Stimulated activated naive B cell treated with anti-CD40 and anti-IgM and Interleukin-4, amounts not matched to agents 10 μg/mL and 1 μg/mL and 100 μg/mL, for 72 hours (primary cell): ENCODE measurements at regions not wholly inside any gene's neighbourhood (a gene's known extent, or its start where the extent isn't known, plus 50 kb on each side); places are given as distances from the start of the nearest gene placed in this dataset.
"Not testable (repeated sequence)": the region's sequence is repeated elsewhere in the genome, so short reads cannot be mapped to it uniquely, and the experiment has no call there.

ENCODE experiments used
- ATAC-seq, 2 donors: fragments of 150-1000 bp; cut with Tn5 transposase; replicated peaks; 2 replicates each; pipeline ENCODE4 v1.10.0; 2021; ENCODE audit warnings: moderate library complexity in 1 of 2
- DNase-seq: peaks from one replicate; pipeline ENCODE4 v3.0.0; 2021
- H3K27ac Mint-ChIP-seq: one replicate; pipeline ENCODE4 v1.8.0; 2022; ENCODE audit warnings: mild to moderate bottlenecking, mixed read lengths
- H3K27me3 Mint-ChIP-seq, 2 donors: one replicate each; pipeline ENCODE4 v1.8.0; 2022; ENCODE audit warnings: mixed read lengths in 2 of 2
- H3K36me3 Mint-ChIP-seq, 2 donors: one replicate each; pipeline ENCODE4 v1.8.0; 2022; ENCODE audit warnings: mixed read lengths in 2 of 2, mild to moderate bottlenecking in 1 of 2
- H3K4me1 Mint-ChIP-seq, 2 donors: one replicate each; pipeline ENCODE4 v1.8.0; 2022; ENCODE audit warnings: mixed read lengths in 2 of 2, mild to moderate bottlenecking in 1 of 2
- H3K4me3 Mint-ChIP-seq, 2 donors: one replicate each; pipeline ENCODE4 v1.8.0; 2022; ENCODE audit warnings: mild to moderate bottlenecking in 2 of 2, mixed read lengths in 2 of 2, moderate library complexity in 1 of 2
- H3K9me3 Mint-ChIP-seq, 2 donors: one replicate each; pipeline ENCODE4 v1.8.0; 2022; ENCODE audit warnings: mixed read lengths in 2 of 2, mild to moderate bottlenecking in 1 of 2

GRCh38 chr3:81853431-81853830 is 92.0 kb upstream of the GBE1 start:
- no peaks in the 10 kb centered on the region for H3K4me1 Mint-ChIP-seq
- no peak overlapping the region for H3K4me3 Mint-ChIP-seq
- no peaks in the 10 kb centered on the region for H3K27me3 Mint-ChIP-seq
- H3K36me3 Mint-ChIP-seq, result no peaks in the 10 kb centered on the region
- ATAC-seq (no peak), DNase-seq (no peak)
- no peaks in the 10 kb centered on the region for H3K9me3 Mint-ChIP-seq
- no peak overlapping the region for H3K27ac Mint-ChIP-seq

- Mint-ChIP-seq H3K4me3 (no peak overlapping the region), H3K27ac (no peak overlapping the region), H3K27me3 (no peaks in the 10 kb centered on the region), H3K9me3 (no peaks in the 10 kb centered on the region), H3K4me1 (no peaks in the 10 kb centered on the region), H3K36me3 (no peaks in the 10 kb centered on the region)
- ATAC-seq, result no peak
- DNase-seq, result no peak
Observed at GRCh38 chr3:81851176-81851575, 89.7 kb upstream of the GBE1 start.

- Mint-ChIP-seq H3K4me1 (no peaks in the 10 kb centered on the region), H3K4me3 (no peak overlapping the region), H3K36me3 (no peaks in the 10 kb centered on the region), H3K27ac (no peak overlapping the region), H3K27me3 (no peaks in the 10 kb centered on the region), H3K9me3 (no peaks in the 10 kb centered on the region)
- no peak for ATAC-seq
- no peak for DNase-seq
Observed at GRCh38 chr3:81846988-81847387, 85.5 kb upstream of the GBE1 start.

- Mint-ChIP-seq H3K4me1 (peaks cover 9 to 18% of the 10 kb centered on the region in 2 donors), H3K36me3 (no peaks in the 10 kb centered on the region), H3K27me3 (no peaks in the 10 kb centered on the region), H3K27ac (no peak overlapping the region), H3K9me3 (no peaks in the 10 kb centered on the region), H3K4me3 (no peak overlapping the region)
- no peak for ATAC-seq
- DNase-seq, result no peak
Observed at GRCh38 chr3:81841540-81841939, 80.1 kb upstream of the GBE1 start.

GRCh38 chr3:81839504-81840094 is 78.2 kb upstream of the GBE1 start:
- no peaks in the 10 kb centered on the region for H3K27me3 Mint-ChIP-seq
- no peak overlapping the region for H3K27ac Mint-ChIP-seq
- no peaks in the 10 kb centered on the region for H3K9me3 Mint-ChIP-seq
- H3K4me3 Mint-ChIP-seq, result no peak overlapping the region
- H3K4me1 Mint-ChIP-seq, result peaks cover 9 to 18% of the 10 kb centered on the region in 2 donors
- DNase-seq (no peak), ATAC-seq (no peak)
- no peaks in the 10 kb centered on the region for H3K36me3 Mint-ChIP-seq

GRCh38 chr3:81838457-81838856 is 77.0 kb upstream of the GBE1 start:
- Mint-ChIP-seq H3K27ac (no peak overlapping the region), H3K4me1 (peaks cover 9 to 18% of the 10 kb centered on the region in 2 donors), H3K27me3 (no peaks in the 10 kb centered on the region), H3K4me3 (no peak overlapping the region), H3K9me3 (no peaks in the 10 kb centered on the region), H3K36me3 (no peaks in the 10 kb centered on the region)
- ATAC-seq, result peak; percentile 52 to 53
- no peak for DNase-seq

- no peaks in the 10 kb centered on the region for H3K36me3 Mint-ChIP-seq
- no peak for DNase-seq
- no peak for ATAC-seq
- peaks cover 9 to 18% of the 10 kb centered on the region in 2 donors for H3K4me1 Mint-ChIP-seq
- no peak overlapping the region for H3K27ac Mint-ChIP-seq
- H3K4me3 Mint-ChIP-seq, result no peak overlapping the region
- H3K27me3 Mint-ChIP-seq, result no peaks in the 10 kb centered on the region
- H3K9me3 Mint-ChIP-seq, result no peaks in the 10 kb centered on the region
Observed at GRCh38 chr3:81837071-81837593, 75.7 kb upstream of the GBE1 start.

- H3K9me3 Mint-ChIP-seq, result no peaks in the 10 kb centered on the region
- DNase-seq (no peak), ATAC-seq (no peak)
- no peak overlapping the region for H3K27ac Mint-ChIP-seq
- H3K36me3 Mint-ChIP-seq, result no peaks in the 10 kb centered on the region
- no peaks in the 10 kb centered on the region for H3K27me3 Mint-ChIP-seq
- no peak overlapping the region for H3K4me3 Mint-ChIP-seq
- H3K4me1 Mint-ChIP-seq, result no peaks in the 10 kb centered on the region
Observed at GRCh38 chr3:81829937-81830336, 68.5 kb upstream of the GBE1 start.

GRCh38 chr3:81829272-81829671 is 67.8 kb upstream of the GBE1 start:
- not testable (repeated sequence) for H3K27ac Mint-ChIP-seq, H3K9me3 Mint-ChIP-seq, H3K36me3 Mint-ChIP-seq, H3K4me1 Mint-ChIP-seq, H3K27me3 Mint-ChIP-seq, DNase-seq, ATAC-seq, H3K4me3 Mint-ChIP-seq

GRCh38 chr3:81823882-81824395 is 62.5 kb upstream of the GBE1 start:
- H3K4me1 Mint-ChIP-seq, result peaks cover 3 to 7% of the 10 kb centered on the region in 2 donors
- H3K36me3 Mint-ChIP-seq, result no peaks in the 10 kb centered on the region
- DNase-seq (no peak), ATAC-seq (peak; percentile 99 to 100)
- no peaks in the 10 kb centered on the region for H3K27me3 Mint-ChIP-seq
- no peak overlapping the region for H3K4me3 Mint-ChIP-seq
- peaks cover 5 to 9% of the 10 kb centered on the region in 2 donors for H3K9me3 Mint-ChIP-seq
- no peak overlapping the region for H3K27ac Mint-ChIP-seq

- Mint-ChIP-seq H3K27me3 (no peaks in the 10 kb centered on the region), H3K36me3 (no peaks in the 10 kb centered on the region)
- no peak for DNase-seq
Observed at GRCh38 chr3:81823086-81823485, 61.6 kb upstream of the GBE1 start.

GRCh38 chr3:81816473-81817250 is 55.2 kb upstream of the GBE1 start:
- Mint-ChIP-seq H3K27me3 (peaks cover 0 to 4% of the 10 kb centered on the region in 2 donors), H3K4me1 (peaks cover 3 to 9% of the 10 kb centered on the region in 2 donors), H3K4me3 (no peak overlapping the region), H3K36me3 (peaks cover 0 to 4% of the 10 kb centered on the region in 2 donors), H3K27ac (peak overlapping the region; percentile 67), H3K9me3 (peaks cover 5 to 12% of the 10 kb centered on the region in 2 donors)
- peak; percentile 36 for DNase-seq
- peak; percentile 95 to 97 for ATAC-seq

More at GRCh38 chr3:81823086-81823485, 61.6 kb upstream of the GBE1 start:
- Mint-ChIP-seq H3K9me3 (peaks cover 5 to 9% of the 10 kb centered on the region in 2 donors), H3K4me3 (no peak overlapping the region), H3K27ac (no peak overlapping the region), H3K4me1 (peaks cover 3 to 7% of the 10 kb centered on the region in 2 donors)
- no peak for ATAC-seq

- DNase-seq, H3K4me1 Mint-ChIP-seq, H3K9me3 Mint-ChIP-seq, H3K36me3 Mint-ChIP-seq, H3K27ac Mint-ChIP-seq, ATAC-seq, H3K27me3 Mint-ChIP-seq, H3K4me3 Mint-ChIP-seq: not testable (repeated sequence)
Observed at GRCh38 chr3:81812098-81812497, 50.7 kb upstream of the GBE1 start.
